OCI-LY7 (cell line): ENCODE measurements at regions not wholly inside any gene's neighbourhood (a gene's known extent, or its start where the extent isn't known, plus 50 kb on each side); places are given as distances from the start of the nearest gene placed in this dataset.

ENCODE experiments used
- BruUV-seq: library from RNA; stranded (reverse); fragments of 400-500 nt; replicated peaks from 2 replicates; lab custom pipeline; 2021; lab: Mats Ljungman, UMichigan
- CTCF ChIA-PET: fragments of 300-600 bp; sonication (Branson Sonifier 250); formaldehyde crosslinking; loops from one replicate; lab custom pipeline; 2022; ENCODE audit warnings: antibody characterized with exemption; ENCODE audit not compliant: unreplicated experiment; lab: Charles Lee
- POLR2A ChIA-PET: fragments of 300-600 bp; sonication (Branson Sonifier 250); formaldehyde crosslinking; loops from one replicate; lab custom pipeline; 2022; ENCODE audit warnings: antibody characterized with exemption; lab: Charles Lee
- DNase-seq: peaks from one replicate; pipeline ENCODE4 v3.0.0-alpha.2; 2015; ENCODE audit warnings: low spot score
- H2AFZ ChIP-seq: fragments of 200-600 bp; sonication (generic), shearing (Covaris generic); 2 replicates; pipeline ENCODE4 v1.6.1; 2014; ENCODE audit warnings: mild to moderate bottlenecking, antibody characterized with exemption, low read length, moderate library complexity
- H3K27ac ChIP-seq: fragments of 200-600 bp; sonication (generic); 2 replicates; pipeline ENCODE4 v1.5.1; 2014; ENCODE audit warnings: mixed run types, low read depth, mild to moderate bottlenecking, moderate library complexity, low read length, inconsistent platforms; ENCODE audit not compliant: poor library complexity, severe bottlenecking
- H3K36me3 ChIP-seq: fragments of 200-600 bp; sonication (generic); 2 replicates; pipeline ENCODE4 v1.6.1; 2014; ENCODE audit warnings: mild to moderate bottlenecking, antibody characterized with exemption, low read length, moderate library complexity, mixed read lengths; ENCODE audit not compliant: insufficient read depth
- H3K4me1 ChIP-seq: fragments of 200-600 bp; sonication (generic); 2 replicates; pipeline ENCODE4 v1.5.1; 2014; ENCODE audit warnings: mild to moderate bottlenecking, low read length; ENCODE audit not compliant: insufficient read depth, poor library complexity, severe bottlenecking
- H3K4me2 ChIP-seq: fragments of 200-600 bp; sonication (generic); 2 replicates; pipeline ENCODE4 v1.6.1; 2014; ENCODE audit warnings: mild to moderate bottlenecking, low read length
- H3K4me3 ChIP-seq: fragments of 200-600 bp; sonication (generic); 2 replicates; pipeline ENCODE4 v1.5.1; 2014; ENCODE audit warnings: mild to moderate bottlenecking, low read depth, low read length; ENCODE audit not compliant: poor library complexity, severe bottlenecking
- H3K79me2 ChIP-seq: fragments of 200-600 bp; sonication (generic); 2 replicates; pipeline ENCODE4 v1.6.1; 2016; ENCODE audit warnings: low read depth, mild to moderate bottlenecking, low read length, moderate library complexity, mixed read lengths; ENCODE audit not compliant: insufficient read depth
- H3K9me2 ChIP-seq: fragments of 200-600 bp; sonication (generic); 2 replicates; pipeline ENCODE4 v1.6.1; 2016; ENCODE audit warnings: mild to moderate bottlenecking, low read length, mixed read lengths; ENCODE audit not compliant: insufficient read depth
- H3K9me3 ChIP-seq: fragments of 200-600 bp; sonication (generic); 2 replicates; pipeline ENCODE4 v1.6.1; 2014; ENCODE audit warnings: mild to moderate bottlenecking, mixed run types, low read length, mixed read lengths
- H4K20me1 ChIP-seq: fragments of 200-600 bp; sonication (generic); 2 replicates; pipeline ENCODE4 v1.6.1; 2014; ENCODE audit warnings: mild to moderate bottlenecking, antibody characterized with exemption, low read length, moderate library complexity, mixed read lengths; ENCODE audit not compliant: insufficient read depth
- EZH2phosphoT487 ChIP-seq: fragments of 200-600 bp; sonication (generic); IDR thresholded peaks from 2 replicates; pipeline ENCODE4 v1.6.1; 2018; ENCODE audit warnings: low read depth, borderline replicate concordance, mild to moderate bottlenecking, mixed run types, antibody characterized with exemption, low read length, moderate library complexity, mixed read lengths
- intact Hi-C: fragments of 100-400 bp; cut with micrococcal nuclease; formaldehyde crosslinking; loops from one replicate; pipeline ENCODE4 v1.10.0; 2022; ENCODE audit not compliant: unreplicated experiment
- TF ChIP-seq, protein P1 (sequence below): fragments of 200-600 bp; sonication (generic); conservative IDR thresholded peaks from 2 replicates; pipeline ENCODE4 v1.5.1; 2014; ENCODE audit warnings: mild to moderate bottlenecking, antibody characterized with exemption, low read length, moderate library complexity, mixed read lengths

DNA sequence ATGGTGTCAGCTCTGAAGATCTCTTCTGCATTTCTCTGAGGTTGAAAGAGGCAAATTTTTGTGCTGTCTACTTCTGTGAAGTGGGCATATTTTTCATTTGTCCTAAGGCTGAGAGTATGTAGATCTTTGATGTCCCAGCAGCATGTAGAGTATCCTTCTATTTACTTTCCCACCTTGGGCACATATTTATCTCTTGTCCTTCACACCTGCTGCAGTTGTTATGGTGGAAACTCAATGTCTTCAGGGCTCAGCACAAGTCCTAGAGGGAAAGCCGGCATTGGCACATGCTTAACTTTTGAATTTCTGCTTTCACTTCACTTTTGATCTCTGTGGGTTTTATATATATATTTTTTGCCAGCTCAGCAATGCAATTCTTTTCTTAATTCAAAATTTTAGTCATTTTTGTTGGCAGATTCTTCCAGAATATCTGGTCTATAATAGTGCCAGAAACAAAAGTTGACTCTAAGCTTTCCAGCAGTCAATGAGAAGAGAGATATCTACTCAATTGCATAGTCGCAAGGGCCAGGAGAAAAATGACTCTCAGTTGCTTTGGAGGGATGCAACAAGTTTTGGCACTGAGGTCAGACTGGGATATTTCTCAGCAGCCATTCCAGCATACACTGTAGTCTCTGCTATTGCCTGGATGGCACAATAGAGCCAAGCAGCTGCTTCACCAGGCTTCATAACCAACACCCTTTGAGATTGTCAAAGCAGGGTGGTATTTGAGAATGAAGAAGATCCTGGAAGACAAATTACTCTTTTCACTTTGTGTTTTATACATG lies 127.8 kb upstream of the FAT1 start:
- no TSS peak for BruUV-seq

DNA sequence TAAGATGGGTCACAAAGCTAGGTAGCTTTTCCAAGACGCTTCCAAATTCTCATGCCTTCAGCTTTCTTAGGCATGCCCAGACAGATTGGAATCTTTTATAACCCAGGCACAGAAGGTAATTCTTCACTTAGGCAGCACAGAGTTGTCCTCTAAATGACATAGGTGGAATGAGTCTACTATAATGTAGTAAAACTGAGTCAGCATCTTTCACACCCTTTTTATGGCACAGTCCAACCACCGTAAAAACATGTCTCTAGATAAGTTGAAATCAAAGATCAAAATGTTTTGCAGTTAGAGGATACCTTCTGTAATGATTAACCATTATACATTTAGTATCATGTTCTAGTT lies 128.4 kb upstream of the FAT1 start:
- H4K20me1 ChIP-seq: no peaks in the 10 kb centered on the region
- ChIA-PET POLR2A (interaction anchor here (0.6 kb wide), 1 partner anchor 130 kb away, joined by 3 read pairs; no protein-coding TSS in a partner anchor), CTCF (no interaction called here)
- H3K4me3 ChIP-seq: no peak overlapping the region
- H3K36me3 ChIP-seq: no peaks in the 10 kb centered on the region
- no peak overlapping the region for H3K27ac ChIP-seq
- intact Hi-C loops: no loop called here
- H3K9me3 ChIP-seq: no peaks in the 10 kb centered on the region
- TF ChIP-seq, protein P1, sequence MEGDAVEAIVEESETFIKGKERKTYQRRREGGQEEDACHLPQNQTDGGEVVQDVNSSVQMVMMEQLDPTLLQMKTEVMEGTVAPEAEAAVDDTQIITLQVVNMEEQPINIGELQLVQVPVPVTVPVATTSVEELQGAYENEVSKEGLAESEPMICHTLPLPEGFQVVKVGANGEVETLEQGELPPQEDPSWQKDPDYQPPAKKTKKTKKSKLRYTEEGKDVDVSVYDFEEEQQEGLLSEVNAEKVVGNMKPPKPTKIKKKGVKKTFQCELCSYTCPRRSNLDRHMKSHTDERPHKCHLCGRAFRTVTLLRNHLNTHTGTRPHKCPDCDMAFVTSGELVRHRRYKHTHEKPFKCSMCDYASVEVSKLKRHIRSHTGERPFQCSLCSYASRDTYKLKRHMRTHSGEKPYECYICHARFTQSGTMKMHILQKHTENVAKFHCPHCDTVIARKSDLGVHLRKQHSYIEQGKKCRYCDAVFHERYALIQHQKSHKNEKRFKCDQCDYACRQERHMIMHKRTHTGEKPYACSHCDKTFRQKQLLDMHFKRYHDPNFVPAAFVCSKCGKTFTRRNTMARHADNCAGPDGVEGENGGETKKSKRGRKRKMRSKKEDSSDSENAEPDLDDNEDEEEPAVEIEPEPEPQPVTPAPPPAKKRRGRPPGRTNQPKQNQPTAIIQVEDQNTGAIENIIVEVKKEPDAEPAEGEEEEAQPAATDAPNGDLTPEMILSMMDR: no peak
- TF ChIP-seq EZH2phosphoT487: no peak
- H3K4me1 ChIP-seq: no peaks in the 10 kb centered on the region
- no peaks in the 10 kb centered on the region for H3K79me2 ChIP-seq
- no TSS peak for BruUV-seq
- H2AFZ ChIP-seq: no peak overlapping the region
- H3K9me2 ChIP-seq: no peaks in the 10 kb centered on the region
- no peak overlapping the region for H3K4me2 ChIP-seq
- DNase-seq: no peak

More for the DNA sequence above, 127.8 kb upstream of the FAT1 start:
- ChIA-PET CTCF (no interaction called here), POLR2A (no interaction called here)
- no peak for DNase-seq
- no peaks in the 10 kb centered on the region for H3K9me3 ChIP-seq
- no peaks in the 10 kb centered on the region for H4K20me1 ChIP-seq
- H3K4me3 ChIP-seq: no peak overlapping the region
- H3K36me3 ChIP-seq: no peaks in the 10 kb centered on the region
- H2AFZ ChIP-seq: no peak overlapping the region
- no peaks in the 10 kb centered on the region for H3K9me2 ChIP-seq
- intact Hi-C loops: no loop called here
- H3K4me2 ChIP-seq: no peak overlapping the region
- H3K79me2 ChIP-seq: no peaks in the 10 kb centered on the region
- H3K27ac ChIP-seq: no peak overlapping the region
- H3K4me1 ChIP-seq: no peaks in the 10 kb centered on the region
- TF ChIP-seq, protein P1: no peak
- no peak for TF ChIP-seq EZH2phosphoT487

DNA sequence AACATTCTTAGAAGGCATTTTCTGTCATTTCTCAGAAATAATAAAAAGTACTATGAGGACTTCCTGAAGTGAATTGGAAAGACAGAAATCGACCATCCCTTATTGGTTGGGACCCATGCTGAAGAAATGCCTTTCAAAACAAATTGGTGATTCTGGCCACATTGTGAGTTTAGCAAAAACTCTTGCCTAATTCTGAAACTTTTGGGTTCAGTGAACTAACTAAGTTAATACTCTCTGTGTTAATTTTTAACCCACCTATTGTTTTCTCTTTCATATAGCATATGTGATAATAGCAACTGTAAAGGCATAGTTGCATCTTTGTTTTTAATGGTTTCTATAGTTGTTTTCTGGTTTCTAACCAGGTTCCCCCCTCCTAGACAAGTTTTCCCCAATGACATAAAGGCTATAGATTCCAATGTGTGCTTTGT lies 129.3 kb upstream of the FAT1 start:
- Histone ChIP-seq H4K20me1 (no peaks in the 10 kb centered on the region), H3K4me1 (no peaks in the 10 kb centered on the region), H3K4me3 (no peak overlapping the region), H3K9me2 (no peaks in the 10 kb centered on the region), H2AFZ (no peak overlapping the region), H3K27ac (no peak overlapping the region), H3K79me2 (no peaks in the 10 kb centered on the region), H3K36me3 (no peaks in the 10 kb centered on the region), H3K4me2 (no peak overlapping the region), H3K9me3 (no peaks in the 10 kb centered on the region)
- intact Hi-C loops: no loop called here
- BruUV-seq: no TSS peak
- ChIA-PET CTCF (no interaction called here), POLR2A (no interaction called here)
- DNase-seq: no peak
- TF ChIP-seq, protein P1: no peak
- TF ChIP-seq EZH2phosphoT487: no peak
